ENCODE measurements at regions not wholly inside any gene's neighbourhood (a gene's known extent, or its start where the extent isn't known, plus 50 kb on each side); places are given as distances from the start of the nearest gene placed in this dataset.

DNA sequence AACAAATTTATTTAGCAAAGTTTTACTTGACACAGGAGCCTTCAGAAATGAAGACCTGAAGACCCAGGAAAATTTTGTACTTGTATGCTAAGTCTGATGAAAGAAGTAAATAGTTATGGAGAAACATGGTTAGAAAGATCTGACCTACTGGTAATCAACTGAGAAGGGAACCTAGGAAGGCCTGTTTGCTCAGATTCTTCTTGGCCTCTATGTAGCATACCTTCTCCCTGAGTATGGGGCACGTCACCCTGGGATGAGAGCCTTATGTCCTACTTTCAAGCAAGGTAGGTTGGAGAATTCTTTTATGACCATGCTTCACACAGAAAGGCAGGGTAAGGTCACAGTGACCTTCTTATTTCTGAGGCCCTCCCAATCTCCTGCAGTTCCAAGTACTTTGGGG lies 178.6 kb upstream of the CREB1 start (continued):
- TF ChIP-seq, protein P1, sequence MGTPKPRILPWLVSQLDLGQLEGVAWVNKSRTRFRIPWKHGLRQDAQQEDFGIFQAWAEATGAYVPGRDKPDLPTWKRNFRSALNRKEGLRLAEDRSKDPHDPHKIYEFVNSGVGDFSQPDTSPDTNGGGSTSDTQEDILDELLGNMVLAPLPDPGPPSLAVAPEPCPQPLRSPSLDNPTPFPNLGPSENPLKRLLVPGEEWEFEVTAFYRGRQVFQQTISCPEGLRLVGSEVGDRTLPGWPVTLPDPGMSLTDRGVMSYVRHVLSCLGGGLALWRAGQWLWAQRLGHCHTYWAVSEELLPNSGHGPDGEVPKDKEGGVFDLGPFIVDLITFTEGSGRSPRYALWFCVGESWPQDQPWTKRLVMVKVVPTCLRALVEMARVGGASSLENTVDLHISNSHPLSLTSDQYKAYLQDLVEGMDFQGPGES (IDR thresholded peaks at IDR 0.05; ENCODE audit: low read depth, low read length), result no peak
- no peak for TF ChIP-seq RCOR1 (IDR thresholded peaks at IDR 0.05; ENCODE audit: low read length)

DNA sequence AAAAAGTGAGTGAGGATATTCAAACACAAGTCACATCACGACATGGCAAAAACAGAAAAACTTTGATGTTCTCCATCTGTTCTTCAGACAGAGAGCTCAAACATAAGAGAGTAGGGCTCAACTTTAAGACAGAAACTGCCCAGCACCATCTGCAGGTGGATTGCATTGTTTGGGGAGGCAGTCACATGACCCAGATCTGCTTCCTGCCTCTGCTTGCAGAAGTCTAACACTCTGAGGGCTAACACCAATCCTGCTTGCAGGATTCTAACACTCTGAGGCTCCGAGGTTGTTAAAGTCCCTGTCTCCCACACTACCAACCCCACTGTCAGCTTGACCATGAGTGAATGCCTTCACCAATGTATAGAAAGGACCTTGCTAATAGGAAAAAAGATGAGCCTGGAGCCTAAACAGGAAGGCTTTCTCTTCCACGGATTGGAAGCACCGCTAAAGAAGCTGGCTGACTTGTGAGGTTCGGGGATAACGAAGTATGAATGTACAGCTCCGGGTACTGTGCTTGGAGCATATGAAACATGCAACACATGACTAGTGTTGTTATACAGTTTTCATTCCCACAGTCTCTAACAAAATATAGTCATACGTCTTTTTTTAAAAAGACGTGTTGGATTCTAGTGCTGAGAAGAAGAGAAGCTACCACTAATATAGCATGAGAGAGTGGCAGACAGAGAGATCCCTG lies 176.6 kb upstream of the CREB1 start:
- H3K4me1 ChIP-seq (ENCODE audit: control insufficient read depth in 1 of 2, insufficient read depth in 2 of 2, low read depth in 1 of 2, low read length in 1 of 2), result peaks cover 0 to 4% of the 10 kb centered on the region in 2 experiments; a peak in 1 of 4 replicates
- no peaks in the 10 kb centered on the region for H3F3A ChIP-seq (replicated peaks; ENCODE audit: insufficient read depth)
- POLR2A ChIA-PET, result no interaction called here
- WGBS (ENCODE audit: low lambda C conversion rate), result 92% methylated on average over 9 of the region's 9 CpGs
- H3K4me2 ChIP-seq, result no peak overlapping the region
- no peak overlapping the region for H3K27ac ChIP-seq (ENCODE audit: low read depth in 2 of 2, low read length in 1 of 2)
- no peaks in the 10 kb centered on the region for H4K20me1 ChIP-seq (ENCODE audit: insufficient read depth)
- no peaks in the 10 kb centered on the region for H3K9me2 ChIP-seq
- CTCF ChIA-PET, result no interaction called here
- no peaks in the 10 kb centered on the region for H3K36me3 ChIP-seq (replicated peaks in 1 of 2; ENCODE audit: control insufficient read depth in 1 of 2, insufficient read depth in 2 of 2, low read length in 1 of 2)
- H3K4me3 ChIP-seq (ENCODE audit: low read depth in 2 of 2, low read length in 1 of 2), result no peak overlapping the region
- no peaks in the 10 kb centered on the region for H3K9me3 ChIP-seq
- no peaks in the 10 kb centered on the region for H3K79me2 ChIP-seq (ENCODE audit: insufficient read depth)
- no peak for DNase-seq
- no peak overlapping the region for H2AFZ ChIP-seq (ENCODE audit: low read depth)
- H3K27me3 ChIP-seq (ENCODE audit: insufficient read depth), result no peaks in the 10 kb centered on the region
- TF ChIP-seq JUND (IDR thresholded peaks at IDR 0.05), result no peak
- TF ChIP-seq, protein P2, sequence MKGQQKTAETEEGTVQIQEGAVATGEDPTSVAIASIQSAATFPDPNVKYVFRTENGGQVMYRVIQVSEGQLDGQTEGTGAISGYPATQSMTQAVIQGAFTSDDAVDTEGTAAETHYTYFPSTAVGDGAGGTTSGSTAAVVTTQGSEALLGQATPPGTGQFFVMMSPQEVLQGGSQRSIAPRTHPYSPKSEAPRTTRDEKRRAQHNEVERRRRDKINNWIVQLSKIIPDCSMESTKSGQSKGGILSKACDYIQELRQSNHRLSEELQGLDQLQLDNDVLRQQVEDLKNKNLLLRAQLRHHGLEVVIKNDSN (IDR thresholded peaks at IDR 0.05; ENCODE audit: borderline replicate concordance, low read depth), result peak; percentile 57; the same call in 1 of the 2 replicates
- no peak overlapping the region for H3K9ac ChIP-seq

- WGBS (ENCODE audit: low lambda C conversion rate), result 85% methylated on average over 1 of the region's 1 CpG
- Histone ChIP-seq H3K4me2 (no peak overlapping the region), H4K20me1 (ENCODE audit: insufficient read depth) (no peaks in the 10 kb centered on the region), H3K36me3 (replicated peaks in 1 of 2; ENCODE audit: control insufficient read depth in 1 of 2, insufficient read depth in 2 of 2, low read length in 1 of 2) (no peaks in the 10 kb centered on the region), H3K79me2 (ENCODE audit: insufficient read depth) (no peaks in the 10 kb centered on the region), H2AFZ (ENCODE audit: low read depth) (no peak overlapping the region), H3F3A (replicated peaks; ENCODE audit: insufficient read depth) (no peaks in the 10 kb centered on the region), H3K9me2 (no peaks in the 10 kb centered on the region), H3K4me3 (ENCODE audit: low read depth in 2 of 2, low read length in 1 of 2) (no peak overlapping the region), H3K9me3 (no peaks in the 10 kb centered on the region), H3K4me1 (ENCODE audit: control insufficient read depth in 1 of 2, insufficient read depth in 2 of 2, low read depth in 1 of 2, low read length in 1 of 2) (peaks cover 0 to 4% of the 10 kb centered on the region in 2 experiments; a peak in 1 of 4 replicates), H3K27ac (ENCODE audit: low read depth in 2 of 2, low read length in 1 of 2) (no peak overlapping the region), H3K9ac (no peak overlapping the region), H3K27me3 (ENCODE audit: insufficient read depth) (no peaks in the 10 kb centered on the region)
- POLR2A ChIA-PET, result no interaction called here
- CTCF ChIA-PET, result no interaction called here
- TF ChIP-seq RAD21 (IDR thresholded peaks at IDR 0.05; ENCODE audit: low read length), result no peak
- no peak for TF ChIP-seq ZBTB33 (IDR thresholded peaks at IDR 0.05; ENCODE audit: borderline replicate concordance, low read depth)
- no peak for TF ChIP-seq RXRA (IDR thresholded peaks at IDR 0.05; ENCODE audit: borderline replicate concordance, low read depth)
- no peak for TF ChIP-seq TCF12 (IDR thresholded peaks at IDR 0.05)
- no peak for TF ChIP-seq FOSL2 (IDR thresholded peaks at IDR 0.05; ENCODE audit: borderline replicate concordance, low read depth)
- TF ChIP-seq POLR2AphosphoS5 (IDR thresholded peaks at IDR 0.05; ENCODE audit: low read depth, low read length), result no peak
- no peak for DNase-seq
Observed at GRCh38 chr2:207353836-207354235, 175.9 kb upstream of the CREB1 start.
